Prostate gland (tissue), 2 donors: ENCODE measurements at regions not wholly inside any gene's neighbourhood (a gene's known extent, or its start where the extent isn't known, plus 50 kb on each side); places are given as distances from the start of the nearest gene placed in this dataset.

Experiments
- CTCF ChIP-seq, 4 experiments: fragments of 200-600 bp in 2 of 4; fragments of 450-650 bp in 2 of 4; sonication (generic) in 2 of 4; IDR thresholded peaks; 1 replicate in 3 of 4; 2 replicates in 1 of 4; pipeline ENCODE4 v1.5.1; 2016 to 2019; ENCODE audit warnings: antibody characterized with exemption in 4 of 4, mild to moderate bottlenecking in 2 of 4, moderate library complexity in 2 of 4
- POLR2AphosphoS5 ChIP-seq: sonication (generic); formaldehyde crosslinking; IDR thresholded peaks from one replicate; pipeline ENCODE4 v1.6.1; 2017; ENCODE audit warnings: antibody characterized with exemption

GRCh38 chr6:95740157-95740556 lies 162.8 kb downstream of the MANEA start:
- no peak for TF ChIP-seq CTCF (IDR thresholded peaks at IDR 0.05)
- no peak for TF ChIP-seq POLR2AphosphoS5
